GM21381 (cell line): ENCODE measurements at regions not wholly inside any gene's neighbourhood (a gene's known extent, or its start where the extent isn't known, plus 50 kb on each side); places are given as distances from the start of the nearest gene placed in this dataset.
"Not testable (repeated sequence)": the region's sequence is repeated elsewhere in the genome, so short reads cannot be mapped to it uniquely, and the experiment has no call there.

Experiments used
- ATAC-seq: cut with Tn5 transposase; IDR thresholded peaks from one replicate; pipeline ENCODE4 v1.9.1; 2021; ENCODE audit warnings: mild to moderate bottlenecking, moderate library complexity; ENCODE audit not compliant: unreplicated experiment

DNA sequence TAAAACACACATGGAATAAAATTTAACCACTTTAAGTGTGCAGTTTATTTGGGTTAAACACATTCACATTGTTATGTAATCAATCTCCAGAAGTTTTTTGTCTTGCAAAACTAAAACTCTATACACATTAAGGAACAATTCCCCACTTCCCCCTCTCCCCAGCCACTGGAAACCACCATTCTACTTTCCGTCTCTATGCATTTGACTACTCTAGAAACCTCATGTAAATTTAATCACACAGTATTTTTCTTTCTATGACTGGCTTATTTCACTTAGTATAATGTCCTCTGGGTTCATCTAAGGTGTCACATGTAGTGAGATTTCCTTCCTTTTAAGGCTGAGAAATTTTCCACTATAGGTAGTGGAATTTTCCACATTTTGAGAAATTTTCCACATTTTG is 568.7 kb upstream of the UBE2E2 start:
- no peak for ATAC-seq

DNA sequence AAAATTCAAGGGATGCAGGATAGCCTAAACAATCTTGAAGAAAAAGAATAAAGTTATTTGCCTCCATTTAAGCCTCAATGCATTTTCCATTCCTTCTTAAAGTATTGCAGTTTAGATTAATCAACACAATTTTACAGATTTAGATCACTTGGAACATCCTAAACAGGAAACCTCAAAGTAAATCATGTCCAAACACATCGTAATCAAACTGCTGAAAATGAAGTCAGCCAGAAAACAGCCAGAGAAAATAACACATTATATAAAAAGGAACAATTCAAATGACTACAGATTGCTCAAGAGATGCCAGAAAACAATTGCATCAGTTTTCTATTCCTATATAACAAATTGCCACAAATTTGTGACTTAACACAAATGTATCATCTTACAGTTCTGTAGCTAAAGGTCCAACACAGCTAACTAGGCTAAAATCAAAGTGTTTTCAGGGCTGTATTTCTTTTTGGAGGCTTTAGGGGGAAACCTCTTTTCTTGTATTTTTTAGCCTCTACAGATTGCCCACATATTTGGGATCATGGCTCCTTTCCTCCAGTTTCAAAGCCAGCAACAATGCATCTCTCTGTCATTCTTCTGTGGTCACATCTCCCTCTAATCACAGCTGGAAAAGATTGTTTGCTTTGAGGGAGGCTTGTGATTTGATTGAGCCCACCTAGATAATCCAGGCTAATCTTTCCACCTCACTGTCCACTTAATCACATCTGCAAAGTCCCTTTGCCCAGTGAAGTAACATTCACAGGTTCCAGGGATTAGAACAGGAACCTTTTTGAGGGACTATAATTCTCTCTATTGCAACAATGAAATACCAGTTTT is 543.3 kb upstream of the UBE2E2 start:
- ATAC-seq = no peak

DNA sequence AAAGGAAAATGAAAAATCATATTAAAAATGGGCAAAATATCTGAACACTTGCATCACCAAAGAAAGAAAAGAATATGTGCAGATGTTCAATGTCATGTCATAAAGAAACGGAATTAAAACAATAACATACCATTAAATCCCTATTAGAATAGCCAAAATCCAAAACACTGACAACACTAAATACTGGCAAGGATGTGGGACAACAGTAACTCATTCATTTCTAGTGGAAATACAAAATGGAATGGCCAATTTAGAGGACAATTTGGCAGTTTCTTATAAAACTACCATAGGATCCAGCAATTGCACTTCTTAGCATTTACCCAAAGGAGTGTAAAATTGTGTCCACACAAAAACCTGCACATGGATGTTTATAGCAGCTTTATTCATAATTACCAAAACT is 542.5 kb upstream of the UBE2E2 start:
- no peak for ATAC-seq

DNA sequence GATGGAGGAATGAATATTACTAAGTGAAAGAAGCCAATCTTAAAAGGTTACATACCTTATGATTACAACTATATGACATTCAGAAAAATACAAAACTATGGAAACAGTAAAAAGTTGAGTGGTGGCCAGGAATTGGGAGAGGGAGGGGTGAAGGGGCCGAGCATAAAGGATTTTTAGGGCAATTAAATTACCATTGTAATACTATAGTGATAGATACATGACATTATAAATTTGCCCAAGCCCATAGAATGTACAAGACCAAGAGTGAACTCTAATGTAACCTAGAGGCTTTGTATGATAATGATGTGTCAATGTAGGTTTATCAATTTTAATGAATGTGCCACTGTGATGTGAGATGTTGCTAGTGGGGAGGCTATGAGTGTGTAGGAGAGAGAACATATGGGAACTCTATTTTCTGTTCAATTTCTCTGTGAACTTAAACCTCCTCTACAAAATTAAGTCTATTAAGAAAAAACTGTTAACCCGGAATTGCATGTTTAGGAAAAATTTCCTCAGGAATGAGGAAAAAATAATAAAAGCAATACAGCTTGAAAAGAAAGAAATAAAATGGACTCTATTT is 541.9 kb upstream of the UBE2E2 start:
- no peak for ATAC-seq

DNA sequence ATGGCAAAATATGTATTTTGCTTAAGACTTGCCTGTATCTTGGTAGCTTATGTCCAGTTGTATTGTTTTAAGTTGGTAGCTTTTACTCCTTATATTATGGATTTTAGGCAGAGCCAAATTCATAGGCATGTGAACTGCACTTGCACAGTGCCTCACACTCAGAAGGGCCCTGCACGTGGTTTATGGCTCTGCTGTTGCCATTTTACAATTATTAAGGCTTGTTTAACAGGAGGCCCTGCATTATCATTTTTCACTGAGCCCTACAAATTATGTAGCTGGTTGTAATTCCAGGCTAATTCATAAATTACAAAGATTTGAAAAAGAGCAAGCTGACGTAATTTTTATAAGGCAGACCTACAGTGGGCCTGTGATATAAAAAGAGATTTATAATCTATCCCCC is 537.6 kb upstream of the UBE2E2 start:
- ATAC-seq = no peak

DNA sequence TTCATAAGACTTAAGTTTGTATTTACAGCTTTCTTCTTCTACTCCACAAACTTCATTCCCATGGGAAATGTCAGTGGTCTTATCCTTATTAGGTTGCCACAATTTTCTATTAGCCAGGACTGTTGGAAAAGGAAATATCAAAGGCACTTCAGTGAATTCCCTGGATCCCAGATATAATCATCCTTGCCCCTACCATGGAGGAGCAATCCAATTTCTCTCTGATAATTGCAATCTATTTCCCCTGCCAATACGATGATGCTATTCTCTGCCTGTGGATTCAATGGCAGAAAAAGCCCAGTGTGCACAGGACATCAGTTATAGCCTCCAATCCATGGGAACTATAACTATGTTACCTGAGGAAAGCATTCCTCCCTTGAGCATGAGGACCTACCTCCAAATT is 536.4 kb upstream of the UBE2E2 start:
- ATAC-seq = no peak

DNA sequence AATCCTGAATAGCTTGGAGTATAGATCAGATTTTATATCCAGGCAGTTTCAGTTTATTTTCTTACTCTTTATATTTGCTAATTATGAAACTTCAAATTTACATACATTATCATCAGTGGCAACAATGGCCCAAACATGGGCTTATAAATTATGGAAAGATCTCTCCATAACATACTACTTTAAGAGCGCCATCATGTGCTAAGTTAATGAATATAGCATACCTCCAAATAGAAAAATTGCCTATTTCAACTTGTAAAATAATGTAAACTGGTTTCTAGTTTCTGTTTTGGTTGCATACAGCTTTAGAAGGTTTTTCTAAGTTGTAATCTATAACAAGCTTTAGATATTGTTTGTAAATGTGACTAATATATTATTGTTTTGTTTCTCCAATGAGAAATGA is 531.3 kb upstream of the UBE2E2 start:
- no peak for ATAC-seq

GRCh38 chr3:22684739-22685138 is 518.4 kb upstream of the UBE2E2 start:
- ATAC-seq = no peak

DNA sequence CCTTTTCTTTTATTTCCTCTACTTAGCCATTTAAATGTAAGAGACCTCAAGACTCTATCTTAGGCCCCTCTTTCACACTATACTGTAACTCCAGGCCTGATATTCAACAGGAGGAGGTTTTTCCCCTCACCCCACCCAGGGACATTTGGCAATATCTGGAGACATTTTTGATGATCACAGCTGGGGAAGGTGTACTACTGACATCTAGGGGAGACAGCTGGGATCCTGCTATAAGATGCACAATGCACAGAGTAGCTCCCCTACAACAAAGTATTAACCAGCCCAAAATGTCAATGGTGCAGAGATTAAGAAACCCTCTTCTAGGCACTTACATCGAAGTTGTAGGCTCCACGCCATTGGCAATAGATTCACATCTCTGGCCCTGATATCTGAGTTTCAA is 517.5 kb upstream of the UBE2E2 start:
- ATAC-seq = no peak

- ATAC-seq = no peak
Observed at GRCh38 chr3:22691407-22691806, 511.7 kb upstream of the UBE2E2 start.

DNA sequence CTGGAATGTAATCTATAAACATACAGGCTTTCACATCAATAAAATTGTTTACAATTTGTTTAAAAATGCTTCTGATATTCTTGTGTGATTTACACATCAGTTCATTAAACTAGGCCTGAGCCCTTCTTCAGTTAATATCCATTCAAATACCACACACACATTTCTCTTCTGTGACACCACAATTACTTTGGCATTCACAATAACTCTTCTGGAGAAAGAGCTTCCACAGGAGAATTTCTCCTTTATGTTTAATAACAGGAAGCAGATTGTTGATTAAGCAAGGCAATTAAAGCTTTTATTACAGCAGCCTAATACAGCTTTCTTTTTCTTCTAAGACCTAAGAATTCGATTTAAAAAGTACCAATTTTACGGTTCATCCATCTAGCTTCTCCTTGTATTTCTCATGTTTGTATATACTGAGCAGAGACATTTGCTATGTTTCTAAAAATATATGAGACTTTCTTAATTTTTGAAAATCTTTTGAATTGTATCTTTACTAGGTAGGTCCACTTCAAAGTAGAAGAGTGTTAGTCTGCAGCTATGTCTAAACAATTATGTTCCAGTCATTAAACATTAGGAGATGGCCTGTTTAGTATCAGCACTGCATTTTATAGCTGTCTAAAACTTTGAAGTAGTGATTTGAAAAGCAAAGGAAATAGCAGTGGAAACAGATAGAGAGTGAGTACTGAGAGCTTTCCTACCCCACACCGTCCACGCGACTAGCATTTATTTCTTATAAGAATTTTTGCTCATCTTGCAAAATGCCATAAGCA is 511.1 kb upstream of the UBE2E2 start:
- no peak for ATAC-seq

GRCh38 chr3:22700876-22701275 is 502.3 kb upstream of the UBE2E2 start:
- ATAC-seq = no peak

DNA sequence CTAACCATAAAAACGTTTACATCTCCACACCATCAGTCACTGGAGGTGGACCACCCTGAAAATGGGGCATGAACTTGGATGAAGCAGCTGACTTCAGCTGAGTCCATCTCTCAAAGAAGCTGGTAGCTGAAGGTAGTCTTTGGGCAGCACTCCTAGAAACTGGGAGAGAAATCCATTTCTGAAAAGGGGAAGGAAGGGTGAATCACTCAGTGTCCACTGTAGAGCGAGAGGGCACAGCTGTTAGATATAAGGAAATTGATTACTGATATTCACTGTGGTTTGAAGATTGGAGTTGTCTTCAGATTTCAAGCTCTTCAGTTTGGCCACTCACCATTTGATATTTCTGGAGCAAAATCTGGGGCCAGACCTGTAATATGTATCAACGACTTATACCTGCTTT is 499.0 kb upstream of the UBE2E2 start:
- no peak for ATAC-seq

GRCh38 chr3:22704571-22705354 is 498.4 kb upstream of the UBE2E2 start:
- no peak for ATAC-seq

GRCh38 chr3:22706922-22707321 is 496.2 kb upstream of the UBE2E2 start:
- not testable (repeated sequence) for ATAC-seq

DNA sequence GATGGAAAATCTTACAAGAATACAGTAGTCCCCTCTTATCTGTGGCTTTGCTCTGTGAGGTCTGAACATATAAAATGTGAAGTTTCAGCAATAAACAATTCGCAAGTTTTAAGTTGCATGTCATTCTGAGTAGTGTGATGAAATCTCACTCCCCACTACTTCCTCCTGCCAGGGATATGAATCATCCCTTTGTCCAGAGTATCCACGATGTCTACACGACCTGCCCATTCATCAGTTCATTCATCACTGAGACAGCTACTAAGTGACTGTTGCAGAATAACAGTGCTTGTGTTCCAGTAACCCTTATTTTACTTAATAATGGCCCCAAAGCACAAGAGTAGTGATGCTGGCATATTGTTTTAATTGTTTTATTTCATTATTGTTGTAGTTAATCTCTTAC is 489.2 kb upstream of the UBE2E2 start:
- no peak for ATAC-seq

GRCh38 chr3:22714749-22715148 is 488.4 kb upstream of the UBE2E2 start:
- ATAC-seq = no peak

- ATAC-seq = no peak
Observed at GRCh38 chr3:22720596-22720995, 482.5 kb upstream of the UBE2E2 start.

- no peak for ATAC-seq
Observed at GRCh38 chr3:22724420-22724819, 478.7 kb upstream of the UBE2E2 start.

GRCh38 chr3:22728406-22728805 is 474.7 kb upstream of the UBE2E2 start:
- no peak for ATAC-seq

DNA sequence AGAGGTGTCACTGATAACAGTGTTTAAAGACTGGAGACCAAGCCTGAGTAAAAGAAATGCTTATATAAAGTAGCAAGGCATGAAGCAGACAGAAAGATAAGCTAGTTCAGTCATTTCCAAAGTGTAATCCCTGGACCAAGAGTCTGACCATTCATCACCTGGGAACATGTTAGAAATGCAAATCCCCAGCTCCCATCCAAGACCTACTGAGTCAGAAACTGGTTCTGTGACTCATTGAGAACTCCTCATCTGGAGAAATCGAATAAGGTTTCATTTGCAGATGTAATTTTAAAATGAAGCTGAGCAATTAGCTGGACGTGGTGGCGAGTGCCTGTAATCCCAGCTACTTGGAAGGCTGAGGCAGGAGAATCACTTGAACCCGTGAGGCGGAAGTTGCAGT is 473.9 kb upstream of the UBE2E2 start:
- ATAC-seq = no peak
